Stimulated activated CD8-positive, alpha-beta memory T cell treated with anti-CD3 and anti-CD28 coated beads, Interleukin-12 subunit alpha, Interleukin-12 subunit beta, amount 100 ng/mL, for 4 hours (primary cell): ENCODE measurements at regions not wholly inside any gene's neighbourhood (a gene's known extent, or its start where the extent isn't known, plus 50 kb on each side); places are given as distances from the start of the nearest gene placed in this dataset.
"Not testable (repeated sequence)": the region's sequence is repeated elsewhere in the genome, so short reads cannot be mapped to it uniquely, and the experiment has no call there.

ENCODE experiments used
- DNase-seq: peaks from one replicate; pipeline ENCODE4 v3.0.0-alpha.2; 2020; ENCODE audit warnings: low read depth

- no peak for DNase-seq
Measured at GRCh38 chr3:137820366-137820765, 56.3 kb downstream of the SOX14 start.

- no peak for DNase-seq
Measured at GRCh38 chr3:137835096-137835495, 71.0 kb downstream of the SOX14 start.

- no peak for DNase-seq
Measured at GRCh38 chr3:137845194-137845593, 81.1 kb downstream of the SOX14 start.

GRCh38 chr3:137845666-137846065 is 81.6 kb downstream of the SOX14 start:
- no peak for DNase-seq

GRCh38 chr3:137852391-137852830 is 88.3 kb downstream of the SOX14 start:
- DNase-seq: no peak

- DNase-seq: no peak
Measured at GRCh38 chr3:137854533-137855261, 90.6 kb downstream of the SOX14 start.

- no peak for DNase-seq
Measured at GRCh38 chr3:137866001-137866400, 101.9 kb downstream of the SOX14 start.

GRCh38 chr3:137866933-137867332 is 102.8 kb downstream of the SOX14 start:
- DNase-seq: no peak

- no peak for DNase-seq
Measured at GRCh38 chr3:137867611-137868010, 103.5 kb downstream of the SOX14 start.

GRCh38 chr3:137869022-137869421 is 104.9 kb downstream of the SOX14 start:
- no peak for DNase-seq

- DNase-seq: not testable (repeated sequence)
Measured at GRCh38 chr3:137872589-137872988, 108.5 kb downstream of the SOX14 start.

- not testable (repeated sequence) for DNase-seq
Measured at GRCh38 chr3:137896842-137897241, 113.1 kb upstream of the CLDN18 start.

GRCh38 chr3:137906985-137907649 is 102.8 kb upstream of the CLDN18 start:
- no peak for DNase-seq

GRCh38 chr3:137924628-137925027 is 85.3 kb upstream of the CLDN18 start:
- DNase-seq: no peak

GRCh38 chr3:137925080-137925479 is 84.9 kb upstream of the CLDN18 start:
- DNase-seq: no peak

GRCh38 chr3:137926991-137927390 is 83.0 kb upstream of the CLDN18 start:
- no peak for DNase-seq

GRCh38 chr3:137930976-137931375 is 79.0 kb upstream of the CLDN18 start:
- DNase-seq: no peak

GRCh38 chr3:137938876-137939275 is 71.1 kb upstream of the CLDN18 start:
- DNase-seq: no peak

GRCh38 chr3:137944593-137944992 is 65.4 kb upstream of the CLDN18 start:
- no peak for DNase-seq

- DNase-seq: peak; percentile 3
Measured at GRCh38 chr3:137946356-137946973, 63.5 kb upstream of the CLDN18 start.

- no peak for DNase-seq
Measured at GRCh38 chr3:137947117-137947516, 62.8 kb upstream of the CLDN18 start.

- no peak for DNase-seq
Measured at GRCh38 chr3:137948400-137949072, 61.4 kb upstream of the CLDN18 start.

- no peak for DNase-seq
Measured at GRCh38 chr3:137958636-137959035, 51.3 kb upstream of the CLDN18 start.
